Small intestine (tissue), 7 donors: ENCODE measurements at regions not wholly inside any gene's neighbourhood (a gene's known extent, or its start where the extent isn't known, plus 50 kb on each side); places are given as distances from the start of the nearest gene placed in this dataset.

Experiments
- DNase-seq, 2 donors: peaks; one replicate each; pipeline versions ENCODE4 v3.0.0 to v3.0.0-alpha.2; 2013
- FAIRE-seq: peaks from 2 replicates; lab custom pipeline; 2012; peaks lifted over from hg19 to GRCh38; lab: Jason Lieb, UNC
- H3K27ac ChIP-seq, 3 donors: one replicate each; pipeline ENCODE4 v1.5.1; 2013; ENCODE audit warnings: low read length in 2 of 3, mild to moderate bottlenecking in 2 of 3, control low read depth in 1 of 3, inconsistent platforms in 1 of 3, low read depth in 1 of 3, moderate library complexity in 1 of 3
- H3K27me3 ChIP-seq, 3 donors: one replicate each; pipeline ENCODE4 v1.6.1; 2013; ENCODE audit warnings: low read length in 3 of 3, inconsistent platforms in 1 of 3; ENCODE audit not compliant: control insufficient read depth in 3 of 3, insufficient read depth in 3 of 3
- H3K36me3 ChIP-seq, 3 donors: one replicate each; pipeline ENCODE4 v1.6.1; 2013; ENCODE audit warnings: low read length in 3 of 3, inconsistent platforms in 1 of 3, low read depth in 1 of 3, mild to moderate bottlenecking in 1 of 3, moderate library complexity in 1 of 3; ENCODE audit not compliant: control insufficient read depth in 3 of 3, insufficient read depth in 2 of 3
- H3K4me1 ChIP-seq, 3 donors: one replicate each; pipeline ENCODE4 v1.6.1; 2013; ENCODE audit warnings: low read length in 2 of 3, inconsistent platforms in 1 of 3, low read depth in 1 of 3, mild to moderate bottlenecking in 1 of 3, moderate library complexity in 1 of 3; ENCODE audit not compliant: control insufficient read depth in 3 of 3, insufficient read depth in 2 of 3
- H3K4me3 ChIP-seq, 3 donors: one replicate each; pipeline ENCODE4 v1.5.1; 2013; ENCODE audit warnings: low read length in 3 of 3, control low read depth in 1 of 3, inconsistent platforms in 1 of 3, low read depth in 1 of 3, mild to moderate bottlenecking in 1 of 3, moderate library complexity in 1 of 3
- H3K9me3 ChIP-seq, 2 donors: one replicate each; pipeline ENCODE4 v1.6.1; 2013; ENCODE audit warnings: low read depth in 1 of 2, low read length in 1 of 2; ENCODE audit not compliant: control insufficient read depth in 2 of 2, insufficient read depth in 1 of 2
- WGBS, 3 donors: extraction: QIAGEN DNeasy Blood & Tissue Kit; methylation state at CpG; one replicate each; pipeline ENCODE4 v1.1.7; 2013; 5-methylcytosine and 5-hydroxymethylcytosine counted together
- donor health status: healthy with polysubstance abuse.
- donor health status: control.
- donor health status: control.
- donor health status: Bipolar disorder and iron deficiency.
- donor health status: healthy.

DNA sequence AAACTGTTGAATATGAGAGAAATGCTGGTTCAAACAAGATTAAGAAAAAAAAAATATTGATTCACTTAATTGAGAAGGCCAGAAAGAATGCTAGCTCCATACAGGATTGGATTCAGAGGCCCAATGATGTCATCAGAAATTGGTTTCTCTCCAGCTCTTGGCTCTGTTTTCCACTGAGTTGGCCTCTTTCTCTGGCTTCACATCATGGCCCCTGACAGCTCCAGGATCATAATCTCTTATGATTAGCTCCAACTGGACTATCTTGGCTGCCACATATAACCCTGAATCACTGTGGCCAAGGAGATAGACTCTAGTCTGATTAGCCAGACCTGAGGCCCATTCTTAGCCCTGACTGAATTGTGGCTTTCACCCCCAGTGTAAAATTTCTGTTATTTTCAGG lies 244.7 kb upstream of the GRAMD2B start:
- Histone ChIP-seq H3K4me3 (no peak overlapping the region), H3K27me3 (no peaks in the 10 kb centered on the region), H3K9me3 (no peaks in the 10 kb centered on the region), H3K36me3 (no peaks in the 10 kb centered on the region), H3K4me1 (no peaks in the 10 kb centered on the region), H3K27ac (no peak overlapping the region)
- DNase-seq: no peak
- no peak for FAIRE-seq

DNA sequence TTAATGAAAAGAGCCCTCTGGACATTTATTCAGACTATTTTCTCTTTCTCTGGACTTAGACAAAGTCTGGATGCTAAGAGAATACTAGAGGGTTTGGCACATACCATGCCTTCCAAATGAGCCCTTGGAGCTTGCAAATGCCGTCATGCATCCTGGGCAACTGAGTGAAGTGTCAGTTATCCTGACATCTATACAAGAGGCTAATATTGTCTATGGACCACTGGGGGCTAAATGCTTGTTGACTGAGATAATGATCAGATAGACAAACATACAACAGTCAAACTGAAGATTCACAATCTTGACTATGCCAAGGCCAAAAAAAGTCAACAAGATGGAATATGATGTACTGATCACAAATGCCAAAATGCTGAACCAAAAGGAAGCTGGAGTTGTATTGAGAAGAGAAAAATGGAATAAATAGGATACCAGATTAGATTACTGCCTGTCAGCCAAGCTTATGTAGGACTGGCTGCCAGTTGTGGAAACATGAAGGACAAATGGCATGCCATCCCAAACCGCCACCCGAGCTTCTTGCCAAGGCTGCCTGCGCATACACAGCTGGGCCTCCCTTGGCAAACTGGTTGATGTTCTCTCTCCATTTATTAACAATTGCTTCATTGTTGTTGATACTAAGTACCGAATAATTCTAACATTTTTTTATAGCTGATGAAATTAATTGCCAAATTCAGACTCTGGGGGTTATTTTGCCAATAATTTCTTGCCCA lies 240.1 kb upstream of the GRAMD2B start:
- FAIRE-seq: no peak
- WGBS, 3 donors: 76 to 90% (median 85%) methylated on average over 5 of the region's 5 CpGs
- H3K27me3 ChIP-seq: no peaks in the 10 kb centered on the region

DNA sequence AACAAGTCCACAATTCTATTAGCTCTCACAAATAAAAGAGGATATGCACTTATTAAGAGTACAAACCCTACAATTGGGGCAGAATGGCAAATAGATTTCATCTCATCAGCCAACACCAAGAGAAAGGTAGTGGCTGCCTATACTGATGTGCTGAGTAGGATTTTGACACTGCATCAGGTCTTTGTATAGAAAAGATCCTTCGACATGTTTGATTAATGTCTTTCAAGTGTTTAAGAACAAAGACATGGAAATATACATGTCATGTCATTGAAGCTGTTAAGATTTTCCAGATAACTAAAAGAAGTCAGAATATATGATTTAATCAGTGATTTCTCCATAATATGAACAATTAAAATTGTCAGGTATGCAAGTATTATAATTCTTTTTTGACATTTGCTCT lies 238.7 kb upstream of the GRAMD2B start:
- no peaks in the 10 kb centered on the region for H3K4me1 ChIP-seq
- H3K27me3 ChIP-seq: no peaks in the 10 kb centered on the region
- no peak overlapping the region for H3K27ac ChIP-seq
- H3K9me3 ChIP-seq: peaks cover 0 to 4% of the 10 kb centered on the region in 2 donors
- WGBS, 3 donors: 71 to 90% (median 87%) methylated on average over 1 of the region's 1 CpG
- H3K36me3 ChIP-seq: no peaks in the 10 kb centered on the region
- FAIRE-seq: no peak
- H3K4me3 ChIP-seq: no peak overlapping the region
- DNase-seq: no peak

More for the DNA sequence above, 240.1 kb upstream of the GRAMD2B start:
- DNase-seq: no peak
- H3K27ac ChIP-seq: no peak overlapping the region
- no peaks in the 10 kb centered on the region for H3K36me3 ChIP-seq
- peaks cover 0 to 4% of the 10 kb centered on the region in 2 donors for H3K9me3 ChIP-seq
- H3K4me3 ChIP-seq: no peak overlapping the region
- H3K4me1 ChIP-seq: no peaks in the 10 kb centered on the region

- H3K9me3 ChIP-seq: peaks cover 0 to 4% of the 10 kb centered on the region in 2 donors
- no peaks in the 10 kb centered on the region for H3K27me3 ChIP-seq
- 48 to 70% (median 56%) methylated on average over 1 of the region's 1 CpG for WGBS, 3 donors
- H3K36me3 ChIP-seq: no peaks in the 10 kb centered on the region
- no peak overlapping the region for H3K4me3 ChIP-seq
- FAIRE-seq (no peak), DNase-seq (no peak)
- H3K4me1 ChIP-seq: no peaks in the 10 kb centered on the region
- H3K27ac ChIP-seq: no peak overlapping the region
These were observed 237.0 kb upstream of the GRAMD2B start for GRCh38 chr5:126186210-126186609.

DNA sequence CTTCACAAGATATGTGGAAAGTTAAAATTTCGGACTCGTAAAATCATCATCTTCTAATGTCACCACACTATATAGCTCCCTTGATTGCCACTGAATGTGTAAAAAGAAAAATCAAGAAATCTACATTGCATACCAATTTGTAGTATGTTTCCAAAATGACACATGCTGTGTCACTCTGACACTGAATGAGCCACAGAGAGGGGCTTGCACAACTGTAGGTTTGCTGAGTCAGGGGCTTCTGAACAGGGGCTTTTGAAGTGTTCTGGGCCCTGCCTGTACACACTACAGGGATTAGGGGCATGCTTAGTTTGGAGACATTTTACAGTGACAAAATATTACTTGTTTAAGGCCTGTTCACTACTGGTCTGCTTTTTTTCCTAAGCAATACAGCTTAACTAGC lies 234.4 kb upstream of the GRAMD2B start:
- Histone ChIP-seq H3K4me3 (no peak overlapping the region), H3K27ac (no peak overlapping the region), H3K27me3 (no peaks in the 10 kb centered on the region), H3K4me1 (no peaks in the 10 kb centered on the region), H3K9me3 (peaks cover 0 to 4% of the 10 kb centered on the region in 2 donors), H3K36me3 (no peaks in the 10 kb centered on the region)
- no peak for FAIRE-seq
- 88 to 98% (median 93%) methylated on average over 2 of the region's 2 CpGs for WGBS, 3 donors
- no peak for DNase-seq

DNA sequence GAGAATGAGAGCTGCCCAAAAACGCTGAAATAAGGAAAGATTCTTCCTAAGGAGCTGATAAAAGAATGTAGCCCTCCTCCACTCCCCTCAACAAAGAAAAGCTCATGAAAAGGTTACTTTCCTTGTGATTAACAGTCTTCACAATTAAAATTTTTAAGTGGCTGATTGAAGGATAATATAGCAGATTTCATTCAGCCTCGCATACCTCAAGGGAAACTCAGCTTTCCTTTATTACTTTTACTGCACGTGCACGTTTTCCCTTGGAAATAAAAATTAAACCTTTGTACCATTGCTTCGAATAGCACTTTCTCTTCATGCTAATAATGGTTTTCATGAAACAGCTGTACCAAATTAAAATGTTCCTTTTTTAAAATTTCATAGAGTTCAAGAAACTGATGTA lies 234.0 kb upstream of the GRAMD2B start:
- Histone ChIP-seq H3K36me3 (no peaks in the 10 kb centered on the region), H3K4me1 (no peaks in the 10 kb centered on the region), H3K9me3 (peaks cover 0 to 4% of the 10 kb centered on the region in 2 donors), H3K4me3 (no peak overlapping the region), H3K27ac (no peak overlapping the region), H3K27me3 (no peaks in the 10 kb centered on the region)
- FAIRE-seq (no peak), DNase-seq (no peak)
- 65 to 78% (median 77%) methylated on average over 5 of the region's 5 CpGs for WGBS, 3 donors

GRCh38 chr5:126189862-126190261 lies 233.3 kb upstream of the GRAMD2B start:
- WGBS, 3 donors: 74 to 81% (median 79%) methylated on average over 4 of the region's 4 CpGs

DNA sequence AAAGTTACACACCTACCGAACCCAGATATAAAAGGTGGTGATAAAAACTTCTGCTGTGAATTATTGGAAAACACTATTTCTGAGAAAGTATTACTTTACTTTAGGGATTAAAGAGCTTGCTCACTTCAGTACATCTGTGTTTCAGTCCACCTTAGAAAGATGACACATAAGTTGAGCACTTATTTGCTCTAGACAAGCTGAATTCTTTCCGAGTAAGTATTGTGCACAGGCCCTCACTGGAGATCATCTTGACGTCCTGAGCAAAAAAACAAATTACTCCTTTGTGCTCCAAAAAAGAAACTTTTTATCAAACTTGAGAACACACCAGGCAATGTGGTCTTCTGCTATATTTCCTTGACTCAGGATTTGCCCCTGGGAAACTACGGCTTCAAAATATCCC lies 231.0 kb upstream of the GRAMD2B start:
- 93 to 94% (median 93%) methylated on average over 4 of the region's 4 CpGs for WGBS, 3 donors
- Histone ChIP-seq H3K4me1 (no peaks in the 10 kb centered on the region), H3K9me3 (no peaks in the 10 kb centered on the region), H3K27ac (no peak overlapping the region), H3K27me3 (no peaks in the 10 kb centered on the region), H3K4me3 (no peak overlapping the region), H3K36me3 (no peaks in the 10 kb centered on the region)
- DNase-seq: no peak
- FAIRE-seq: no peak

More at GRCh38 chr5:126189862-126190261, 233.3 kb upstream of the GRAMD2B start:
- Histone ChIP-seq H3K27me3 (no peaks in the 10 kb centered on the region), H3K4me3 (no peak overlapping the region), H3K9me3 (peaks cover 0 to 4% of the 10 kb centered on the region in 2 donors), H3K36me3 (no peaks in the 10 kb centered on the region), H3K27ac (no peak overlapping the region), H3K4me1 (no peaks in the 10 kb centered on the region)
- no peak for DNase-seq
- no peak for FAIRE-seq
